AG09309 (cell line): ENCODE measurements at regions not wholly inside any gene's neighbourhood (a gene's known extent, or its start where the extent isn't known, plus 50 kb on each side); places are given as distances from the start of the nearest gene placed in this dataset.

ENCODE experiments used
- DNase-seq: peaks from one replicate; pipeline ENCODE4 v3.0.0-alpha.2; 2010; ENCODE audit warnings: low read depth
- H3K4me3 ChIP-seq: 2 replicates; pipeline ENCODE4 v1.5.1; 2011; ENCODE audit warnings: mild to moderate bottlenecking, low read depth, low read length, moderate library complexity; ENCODE audit not compliant: control insufficient read depth
- CTCF ChIP-seq: IDR thresholded peaks from 2 replicates; pipeline ENCODE4 v1.5.1; 2011; ENCODE audit warnings: mild to moderate bottlenecking, low read depth, low read length, inconsistent platforms; ENCODE audit not compliant: insufficient read depth, control insufficient read depth; ENCODE audit errors: missing control alignments

GRCh38 chr3:166499636-166500035 lies 662.4 kb upstream of the BCHE start:
- H3K4me3 ChIP-seq: no peak overlapping the region
- no peak for DNase-seq
- TF ChIP-seq CTCF: no peak

- no peak for TF ChIP-seq CTCF
- DNase-seq: no peak
- no peak overlapping the region for H3K4me3 ChIP-seq
Observed at GRCh38 chr3:166498446-166498845, 661.2 kb upstream of the BCHE start.

DNA sequence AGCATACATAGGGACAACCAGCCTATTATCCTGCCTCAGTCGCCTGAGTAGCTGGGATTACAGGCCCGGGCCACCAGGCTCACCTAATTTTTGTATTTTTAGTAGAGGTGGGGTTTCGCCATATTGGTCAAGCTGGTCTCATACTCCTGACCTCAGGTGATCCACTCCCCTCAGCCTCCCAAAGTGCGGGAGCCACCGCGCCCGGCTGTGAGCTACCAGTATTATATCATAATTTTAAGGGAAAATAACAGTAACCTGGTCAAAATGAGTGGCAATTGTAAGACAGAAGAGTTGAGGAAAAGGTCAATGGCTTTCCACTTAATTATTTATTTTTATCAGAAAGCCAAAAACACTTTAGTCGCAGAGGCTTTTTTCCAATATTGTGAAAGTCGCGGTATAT lies 652.6 kb upstream of the BCHE start:
- no peak for TF ChIP-seq CTCF
- no peak overlapping the region for H3K4me3 ChIP-seq
- no peak for DNase-seq

DNA sequence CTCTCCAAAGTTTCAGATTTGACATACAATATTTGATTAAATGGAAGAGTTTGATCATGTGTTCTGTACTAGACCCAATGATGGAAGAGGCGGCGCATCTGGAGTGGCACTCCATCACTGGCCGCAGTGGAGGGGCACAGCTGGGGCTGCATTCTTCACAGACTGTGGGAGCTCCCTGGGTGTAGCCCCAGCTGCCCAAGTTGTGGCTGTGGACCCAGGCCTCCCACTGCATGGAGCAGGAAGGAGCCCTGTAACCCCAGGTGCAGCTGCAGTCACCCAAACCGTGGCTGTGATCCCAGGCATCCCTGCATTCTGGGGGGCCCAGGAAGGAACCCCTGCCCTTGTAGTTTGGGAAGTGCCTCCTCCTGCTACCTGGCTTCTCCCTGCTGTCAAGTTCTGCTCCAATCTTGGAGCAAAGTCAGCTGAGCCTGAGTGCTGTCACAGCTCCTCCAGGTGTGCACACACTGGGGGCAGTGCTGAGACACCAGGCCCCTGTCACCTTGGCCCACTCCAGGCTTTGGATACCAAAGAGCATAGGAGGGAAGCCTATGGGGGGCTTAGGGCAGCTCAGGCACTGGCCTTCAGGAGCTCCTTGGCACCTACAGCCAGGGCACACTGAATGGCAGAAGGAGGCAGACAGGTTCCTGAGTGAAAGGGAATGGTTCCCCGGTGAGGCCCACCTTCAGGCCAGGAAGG lies 651.9 kb upstream of the BCHE start:
- H3K4me3 ChIP-seq: no peak overlapping the region
- no peak for TF ChIP-seq CTCF
- no peak for DNase-seq

- no peak overlapping the region for H3K4me3 ChIP-seq
- no peak for DNase-seq
- no peak for TF ChIP-seq CTCF
Observed at GRCh38 chr3:166484470-166484869, 647.2 kb upstream of the BCHE start.

- no peak overlapping the region for H3K4me3 ChIP-seq
- no peak for TF ChIP-seq CTCF
- no peak for DNase-seq
Observed at GRCh38 chr3:166481340-166481739, 644.1 kb upstream of the BCHE start.
